ENCODE measurements at regions not wholly inside any gene's neighbourhood (a gene's known extent, or its start where the extent isn't known, plus 50 kb on each side); places are given as distances from the start of the nearest gene placed in this dataset.

- Histone ChIP-seq H3K27ac (ENCODE audit: low read length) (no peak overlapping the region), H3K4me1 (ENCODE audit: control insufficient read depth in 1 of 2, extremely low read depth in 1 of 2, insufficient read depth in 2 of 2, low read length in 2 of 2) (no peaks in the 10 kb centered on the region), H3K9me3 (no peaks in the 10 kb centered on the region), H3K36me3 (ENCODE audit: control insufficient read depth in 2 of 2, extremely low read depth in 1 of 2, insufficient read depth in 1 of 2, low read length in 1 of 2) (no peaks in the 10 kb centered on the region), H3K27me3 (replicated peaks in 1 of 2; ENCODE audit: control insufficient read depth in 2 of 2, extremely low read depth in 1 of 2, insufficient read depth in 2 of 2, low read length in 1 of 2) (no peaks in the 10 kb centered on the region), H3K4me3 (ENCODE audit: control insufficient read depth in 1 of 2, extremely low read depth in 1 of 2, low read length in 1 of 2) (no peak overlapping the region)
- H3K4me1 Mint-ChIP-seq, result no peaks in the 10 kb centered on the region
- ATAC-seq (replicated peaks in 1 of 4), result no peak
- POLR2A ChIA-PET, result no interaction called here
- no peak overlapping the region for H3K27ac Mint-ChIP-seq
- no peaks in the 10 kb centered on the region for H3K27me3 Mint-ChIP-seq
- no peak overlapping the region for H3K4me3 Mint-ChIP-seq
- no CpG with 5 or more reads among the region's 6 CpGs for WGBS (ENCODE audit: insufficient coverage)
- H3K9me3 Mint-ChIP-seq, result peaks cover 16 to 25% (median 19%) of the 10 kb centered on the region in 3 donors
- CTCF ChIA-PET, result no interaction called here
- no peaks in the 10 kb centered on the region for H3K36me3 Mint-ChIP-seq
- DNase-seq, result no peak
Observed at GRCh38 chr3:76624164-76624563, 415.7 kb upstream of the ROBO2 start.

GRCh38 chr3:76627236-76627635, 412.7 kb upstream of the ROBO2 start:
- Mint-ChIP-seq H3K27ac (no peak overlapping the region), H3K9me3 (peaks cover 25 to 31% (median 29%) of the 10 kb centered on the region in 3 donors), H3K36me3 (no peaks in the 10 kb centered on the region), H3K4me3 (no peak overlapping the region), H3K27me3 (no peaks in the 10 kb centered on the region), H3K4me1 (no peaks in the 10 kb centered on the region)
- POLR2A ChIA-PET, result no interaction called here
- WGBS (ENCODE audit: insufficient coverage), result 83% methylated on average over 1 of the region's 4 CpGs
- CTCF ChIA-PET, result no interaction called here
- H3K27me3 ChIP-seq (replicated peaks in 1 of 2; ENCODE audit: control insufficient read depth in 2 of 2, extremely low read depth in 1 of 2, insufficient read depth in 2 of 2, low read length in 1 of 2), result no peaks in the 10 kb centered on the region
- no peak overlapping the region for H3K4me3 ChIP-seq (ENCODE audit: control insufficient read depth in 1 of 2, extremely low read depth in 1 of 2, low read length in 1 of 2)
- no peaks in the 10 kb centered on the region for H3K9me3 ChIP-seq
- H3K4me1 ChIP-seq (ENCODE audit: control insufficient read depth in 1 of 2, extremely low read depth in 1 of 2, insufficient read depth in 2 of 2, low read length in 2 of 2), result no peaks in the 10 kb centered on the region
- no peaks in the 10 kb centered on the region for H3K36me3 ChIP-seq (ENCODE audit: control insufficient read depth in 2 of 2, extremely low read depth in 1 of 2, insufficient read depth in 1 of 2, low read length in 1 of 2)
- no peak for ATAC-seq (replicated peaks in 1 of 4)
- no peak for DNase-seq
- H3K27ac ChIP-seq (ENCODE audit: low read length), result no peak overlapping the region

- Histone ChIP-seq H3K27ac (ENCODE audit: low read length) (no peak overlapping the region), H3K4me1 (ENCODE audit: control insufficient read depth in 1 of 2, extremely low read depth in 1 of 2, insufficient read depth in 2 of 2, low read length in 2 of 2) (no peaks in the 10 kb centered on the region), H3K4me3 (ENCODE audit: control insufficient read depth in 1 of 2, extremely low read depth in 1 of 2, low read length in 1 of 2) (no peak overlapping the region), H3K36me3 (ENCODE audit: control insufficient read depth in 2 of 2, extremely low read depth in 1 of 2, insufficient read depth in 1 of 2, low read length in 1 of 2) (no peaks in the 10 kb centered on the region), H3K9me3 (no peaks in the 10 kb centered on the region), H3K27me3 (replicated peaks in 1 of 2; ENCODE audit: control insufficient read depth in 2 of 2, extremely low read depth in 1 of 2, insufficient read depth in 2 of 2, low read length in 1 of 2) (no peaks in the 10 kb centered on the region)
- Mint-ChIP-seq H3K9me3 (peaks cover 13 to 25% (median 21%) of the 10 kb centered on the region in 3 donors), H3K27ac (no peak overlapping the region), H3K36me3 (no peaks in the 10 kb centered on the region), H3K27me3 (no peaks in the 10 kb centered on the region), H3K4me1 (no peaks in the 10 kb centered on the region), H3K4me3 (no peak overlapping the region)
- CTCF ChIA-PET, result no interaction called here
- POLR2A ChIA-PET, result no interaction called here
- ATAC-seq (replicated peaks in 1 of 4) (no peak), DNase-seq (no peak)
- WGBS (ENCODE audit: insufficient coverage), result 83% methylated on average over 4 of the region's 4 CpGs
Observed at GRCh38 chr3:76631251-76631650, 408.6 kb upstream of the ROBO2 start.

GRCh38 chr3:76638006-76638405, 401.9 kb upstream of the ROBO2 start:
- POLR2A ChIA-PET, result no interaction called here
- no peaks in the 10 kb centered on the region for H3K9me3 ChIP-seq
- no peak for DNase-seq
- Mint-ChIP-seq H3K4me3 (no peak overlapping the region), H3K4me1 (no peaks in the 10 kb centered on the region), H3K9me3 (peaks cover 8 to 13% (median 12%) of the 10 kb centered on the region in 3 donors), H3K27me3 (no peaks in the 10 kb centered on the region), H3K27ac (no peak overlapping the region), H3K36me3 (no peaks in the 10 kb centered on the region)
- ATAC-seq (replicated peaks in 1 of 4), result no peak
- H3K4me1 ChIP-seq (ENCODE audit: control insufficient read depth in 1 of 2, extremely low read depth in 1 of 2, insufficient read depth in 2 of 2, low read length in 2 of 2), result no peaks in the 10 kb centered on the region
- H3K27ac ChIP-seq (ENCODE audit: low read length), result no peak overlapping the region
- CTCF ChIA-PET, result no interaction called here
- H3K4me3 ChIP-seq (ENCODE audit: control insufficient read depth in 1 of 2, extremely low read depth in 1 of 2, low read length in 1 of 2), result no peak overlapping the region
- no peaks in the 10 kb centered on the region for H3K36me3 ChIP-seq (ENCODE audit: control insufficient read depth in 2 of 2, extremely low read depth in 1 of 2, insufficient read depth in 1 of 2, low read length in 1 of 2)
- no peaks in the 10 kb centered on the region for H3K27me3 ChIP-seq (replicated peaks in 1 of 2; ENCODE audit: control insufficient read depth in 2 of 2, extremely low read depth in 1 of 2, insufficient read depth in 2 of 2, low read length in 1 of 2)

- H3K27me3 Mint-ChIP-seq, result no peaks in the 10 kb centered on the region
- ATAC-seq (replicated peaks in 1 of 4), result no peak
- POLR2A ChIA-PET, result no interaction called here
Observed at GRCh38 chr3:76643623-76644304, 396.1 kb upstream of the ROBO2 start.

GRCh38 chr3:76644305-76644675, 395.6 kb upstream of the ROBO2 start:
- no peaks in the 10 kb centered on the region for H3K4me1 ChIP-seq (ENCODE audit: control insufficient read depth in 1 of 2, extremely low read depth in 1 of 2, insufficient read depth in 2 of 2, low read length in 2 of 2)
- Mint-ChIP-seq H3K36me3 (no peaks in the 10 kb centered on the region), H3K4me1 (no peaks in the 10 kb centered on the region), H3K27ac (no peak overlapping the region), H3K27me3 (no peaks in the 10 kb centered on the region), H3K9me3 (peaks cover 10 to 30% (median 15%) of the 10 kb centered on the region in 3 donors), H3K4me3 (no peak overlapping the region)
- no peaks in the 10 kb centered on the region for H3K27me3 ChIP-seq (replicated peaks in 1 of 2; ENCODE audit: control insufficient read depth in 2 of 2, extremely low read depth in 1 of 2, insufficient read depth in 2 of 2, low read length in 1 of 2)
- ChIA-PET POLR2A (no interaction called here), CTCF (no interaction called here)
- WGBS (ENCODE audit: insufficient coverage), result 81% methylated on average over 2 of the region's 4 CpGs
- H3K27ac ChIP-seq (ENCODE audit: low read length), result no peak overlapping the region
- DNase-seq (no peak), ATAC-seq (replicated peaks in 1 of 4) (no peak)
- H3K36me3 ChIP-seq (ENCODE audit: control insufficient read depth in 2 of 2, extremely low read depth in 1 of 2, insufficient read depth in 1 of 2, low read length in 1 of 2), result no peaks in the 10 kb centered on the region
- H3K9me3 ChIP-seq, result no peaks in the 10 kb centered on the region
- H3K4me3 ChIP-seq (ENCODE audit: control insufficient read depth in 1 of 2, extremely low read depth in 1 of 2, low read length in 1 of 2), result no peak overlapping the region

More at GRCh38 chr3:76643623-76644304, 396.1 kb upstream of the ROBO2 start:
- Mint-ChIP-seq H3K4me1 (no peaks in the 10 kb centered on the region), H3K27ac (no peak overlapping the region), H3K36me3 (no peaks in the 10 kb centered on the region), H3K4me3 (no peak overlapping the region), H3K9me3 (peaks cover 10 to 30% (median 15%) of the 10 kb centered on the region in 3 donors)
- no peaks in the 10 kb centered on the region for H3K4me1 ChIP-seq (ENCODE audit: control insufficient read depth in 1 of 2, extremely low read depth in 1 of 2, insufficient read depth in 2 of 2, low read length in 2 of 2)
- no peaks in the 10 kb centered on the region for H3K36me3 ChIP-seq (ENCODE audit: control insufficient read depth in 2 of 2, extremely low read depth in 1 of 2, insufficient read depth in 1 of 2, low read length in 1 of 2)
- no peaks in the 10 kb centered on the region for H3K9me3 ChIP-seq
- no peak overlapping the region for H3K4me3 ChIP-seq (ENCODE audit: control insufficient read depth in 1 of 2, extremely low read depth in 1 of 2, low read length in 1 of 2)
- no peaks in the 10 kb centered on the region for H3K27me3 ChIP-seq (replicated peaks in 1 of 2; ENCODE audit: control insufficient read depth in 2 of 2, extremely low read depth in 1 of 2, insufficient read depth in 2 of 2, low read length in 1 of 2)
- DNase-seq, result no peak
- CTCF ChIA-PET, result no interaction called here
- H3K27ac ChIP-seq (ENCODE audit: low read length), result no peak overlapping the region

- no peak overlapping the region for H3K4me3 Mint-ChIP-seq
- H3K36me3 Mint-ChIP-seq, result no peaks in the 10 kb centered on the region
- no peaks in the 10 kb centered on the region for H3K27me3 ChIP-seq (replicated peaks in 1 of 2; ENCODE audit: control insufficient read depth in 2 of 2, extremely low read depth in 1 of 2, insufficient read depth in 2 of 2, low read length in 1 of 2)
- no peak overlapping the region for H3K27ac Mint-ChIP-seq
- H3K27me3 Mint-ChIP-seq, result no peaks in the 10 kb centered on the region
- H3K36me3 ChIP-seq (ENCODE audit: control insufficient read depth in 2 of 2, extremely low read depth in 1 of 2, insufficient read depth in 1 of 2, low read length in 1 of 2), result no peaks in the 10 kb centered on the region
- peaks cover 7 to 30% (median 11%) of the 10 kb centered on the region in 3 donors for H3K9me3 Mint-ChIP-seq
- 93% methylated on average over 2 of the region's 2 CpGs for WGBS (ENCODE audit: insufficient coverage)
- H3K9me3 ChIP-seq, result no peaks in the 10 kb centered on the region
- no peaks in the 10 kb centered on the region for H3K4me1 Mint-ChIP-seq
- CTCF ChIA-PET, result no interaction called here
- DNase-seq (no peak), ATAC-seq (replicated peaks in 1 of 4) (no peak)
- no peaks in the 10 kb centered on the region for H3K4me1 ChIP-seq (ENCODE audit: control insufficient read depth in 1 of 2, extremely low read depth in 1 of 2, insufficient read depth in 2 of 2, low read length in 2 of 2)
- no peak overlapping the region for H3K4me3 ChIP-seq (ENCODE audit: control insufficient read depth in 1 of 2, extremely low read depth in 1 of 2, low read length in 1 of 2)
- H3K27ac ChIP-seq (ENCODE audit: low read length), result no peak overlapping the region
- POLR2A ChIA-PET, result interaction anchor here in 1 of 2 donors (0.7 kb wide), 1 partner anchor 116 kb away, joined by 4 read pairs; no protein-coding TSS in a partner anchor
Observed at GRCh38 chr3:76645724-76646123, 394.2 kb upstream of the ROBO2 start.
